Rectal smooth muscle tissue (tissue), 1 donor: ENCODE measurements at regions not wholly inside any gene's neighbourhood (a gene's known extent, or its start where the extent isn't known, plus 50 kb on each side); places are given as distances from the start of the nearest gene placed in this dataset.
"Not testable (repeated sequence)": the region's sequence is repeated elsewhere in the genome, so short reads cannot be mapped to it uniquely, and the experiment has no call there.

Experiments
- H3K27ac ChIP-seq: one replicate; pipeline ENCODE4 v1.7.0; 2013; ENCODE audit warnings: low read depth, low read length, inconsistent platforms
- H3K27me3 ChIP-seq: one replicate; pipeline ENCODE4 v1.7.0; 2013; ENCODE audit warnings: low read length; ENCODE audit not compliant: control insufficient read depth, insufficient read depth
- H3K36me3 ChIP-seq: one replicate; pipeline ENCODE4 v1.7.0; 2013; ENCODE audit warnings: low read length; ENCODE audit not compliant: control insufficient read depth, insufficient read depth
- H3K4me1 ChIP-seq: one replicate; pipeline ENCODE4 v1.7.0; 2013; ENCODE audit warnings: low read length; ENCODE audit not compliant: control insufficient read depth, insufficient read depth
- H3K4me3 ChIP-seq: one replicate; pipeline ENCODE4 v1.7.0; 2013; ENCODE audit warnings: low read length
- H3K9ac ChIP-seq: one replicate; pipeline ENCODE4 v1.7.0; 2013; ENCODE audit warnings: low read length

DNA sequence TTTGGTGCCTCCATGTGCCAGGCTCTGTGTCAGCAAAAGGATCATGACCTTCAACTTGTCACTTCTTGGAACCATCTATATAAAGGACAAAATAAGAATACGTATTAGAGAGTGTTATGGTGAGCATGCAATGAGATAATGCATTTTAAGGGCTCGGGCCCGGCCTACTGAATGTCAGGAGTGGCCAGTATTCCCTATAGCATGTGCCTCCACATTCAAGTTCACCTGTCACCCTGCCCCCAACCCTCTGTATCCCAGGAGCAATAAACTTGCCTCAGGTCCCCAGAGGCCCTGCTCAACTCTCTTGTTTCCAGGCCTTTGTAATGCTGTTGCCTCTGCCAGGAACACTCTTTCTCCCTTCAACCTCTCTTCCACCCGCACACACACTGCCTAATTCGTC is 90.2 kb upstream of the SLC6A11 start:
- no peaks in the 10 kb centered on the region for H3K36me3 ChIP-seq
- H3K27me3 ChIP-seq = no peaks in the 10 kb centered on the region
- no peak overlapping the region for H3K4me3 ChIP-seq
- no peaks in the 10 kb centered on the region for H3K4me1 ChIP-seq
- H3K27ac ChIP-seq = no peak overlapping the region
- no peak overlapping the region for H3K9ac ChIP-seq

DNA sequence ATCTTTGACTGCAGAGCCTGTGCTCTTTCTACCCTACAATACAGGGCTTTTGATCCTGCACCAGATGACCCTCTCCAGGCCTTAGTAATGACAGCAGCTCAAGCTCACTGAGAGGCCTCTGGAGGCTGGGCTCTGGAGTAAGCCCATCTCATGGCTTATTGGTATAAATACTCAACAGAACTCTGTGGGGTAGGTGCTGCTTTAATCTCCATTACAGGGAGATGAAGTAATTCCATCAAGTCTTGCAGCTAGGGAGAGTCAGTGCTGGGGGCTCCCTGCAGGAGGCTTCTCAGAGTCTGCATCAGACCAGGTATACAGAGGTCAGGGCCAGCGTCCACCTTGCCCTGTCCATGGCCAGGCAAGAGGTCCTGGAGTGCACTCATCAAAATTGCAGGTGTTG is 89.2 kb upstream of the SLC6A11 start:
- Histone ChIP-seq H3K27ac (no peak overlapping the region), H3K9ac (no peak overlapping the region), H3K4me1 (no peaks in the 10 kb centered on the region), H3K36me3 (no peaks in the 10 kb centered on the region), H3K27me3 (no peaks in the 10 kb centered on the region), H3K4me3 (no peak overlapping the region)

GRCh38 chr3:10729439-10729838 is 86.6 kb upstream of the SLC6A11 start:
- Histone ChIP-seq H3K4me3 (no peak overlapping the region), H3K9ac (no peak overlapping the region), H3K36me3 (no peaks in the 10 kb centered on the region), H3K27me3 (no peaks in the 10 kb centered on the region), H3K4me1 (no peaks in the 10 kb centered on the region), H3K27ac (no peak overlapping the region)

DNA sequence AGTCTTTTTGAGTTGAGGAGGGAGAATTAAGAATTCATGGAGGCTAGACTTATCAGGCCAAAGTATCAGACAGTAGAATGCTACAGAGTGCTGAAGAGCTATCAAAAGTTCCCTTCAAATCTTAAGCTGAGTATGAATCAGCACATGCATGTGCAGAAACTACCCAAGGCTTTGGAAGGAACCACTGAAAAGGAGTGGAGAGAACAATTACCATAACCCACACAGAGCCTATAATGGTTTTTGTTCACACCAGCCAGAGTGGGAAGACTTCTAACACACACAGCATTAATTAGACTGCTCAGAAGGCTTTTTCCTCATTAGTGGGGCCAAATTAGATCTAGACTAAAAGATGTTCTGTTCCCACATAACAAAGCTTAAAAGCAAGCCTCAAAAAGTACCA is 83.7 kb upstream of the SLC6A11 start:
- no peaks in the 10 kb centered on the region for H3K36me3 ChIP-seq
- no peaks in the 10 kb centered on the region for H3K4me1 ChIP-seq
- no peaks in the 10 kb centered on the region for H3K27me3 ChIP-seq

GRCh38 chr3:10733297-10733696 is 82.7 kb upstream of the SLC6A11 start:
- H3K27me3 ChIP-seq = no peaks in the 10 kb centered on the region
- no peaks in the 10 kb centered on the region for H3K36me3 ChIP-seq
- no peaks in the 10 kb centered on the region for H3K4me1 ChIP-seq
- no peak overlapping the region for H3K4me3 ChIP-seq
- H3K9ac ChIP-seq = no peak overlapping the region
- H3K27ac ChIP-seq = no peak overlapping the region

More for the DNA sequence above, 83.7 kb upstream of the SLC6A11 start:
- no peak overlapping the region for H3K4me3 ChIP-seq
- H3K27ac ChIP-seq = no peak overlapping the region
- H3K9ac ChIP-seq = no peak overlapping the region

DNA sequence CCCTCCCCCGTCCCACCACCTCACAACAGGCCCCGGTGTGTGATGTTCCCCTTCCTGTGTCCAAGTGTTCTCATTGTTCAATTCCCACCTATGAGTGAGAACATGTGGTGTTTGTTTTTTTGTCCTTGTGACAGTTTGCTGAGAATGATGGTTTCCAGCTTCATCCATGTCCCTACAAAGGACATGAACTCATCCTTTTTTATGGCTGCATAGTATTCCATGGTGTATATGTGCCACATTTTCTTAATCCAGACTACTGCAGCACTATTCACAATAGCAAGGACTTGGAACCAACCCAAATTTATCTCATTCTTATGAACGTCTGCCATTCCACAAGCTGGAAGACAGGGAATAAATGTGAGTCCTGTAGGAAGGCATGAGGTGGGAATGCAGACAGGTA is 79.6 kb upstream of the SLC6A11 start:
- not testable (repeated sequence) for H3K27ac ChIP-seq, H3K9ac ChIP-seq, H3K27me3 ChIP-seq, H3K36me3 ChIP-seq, H3K4me3 ChIP-seq, H3K4me1 ChIP-seq

GRCh38 chr3:10737785-10738184 is 78.2 kb upstream of the SLC6A11 start:
- Histone ChIP-seq H3K27ac (no peak overlapping the region), H3K36me3 (no peaks in the 10 kb centered on the region), H3K27me3 (no peaks in the 10 kb centered on the region), H3K9ac (no peak overlapping the region), H3K4me1 (no peaks in the 10 kb centered on the region), H3K4me3 (no peak overlapping the region)

DNA sequence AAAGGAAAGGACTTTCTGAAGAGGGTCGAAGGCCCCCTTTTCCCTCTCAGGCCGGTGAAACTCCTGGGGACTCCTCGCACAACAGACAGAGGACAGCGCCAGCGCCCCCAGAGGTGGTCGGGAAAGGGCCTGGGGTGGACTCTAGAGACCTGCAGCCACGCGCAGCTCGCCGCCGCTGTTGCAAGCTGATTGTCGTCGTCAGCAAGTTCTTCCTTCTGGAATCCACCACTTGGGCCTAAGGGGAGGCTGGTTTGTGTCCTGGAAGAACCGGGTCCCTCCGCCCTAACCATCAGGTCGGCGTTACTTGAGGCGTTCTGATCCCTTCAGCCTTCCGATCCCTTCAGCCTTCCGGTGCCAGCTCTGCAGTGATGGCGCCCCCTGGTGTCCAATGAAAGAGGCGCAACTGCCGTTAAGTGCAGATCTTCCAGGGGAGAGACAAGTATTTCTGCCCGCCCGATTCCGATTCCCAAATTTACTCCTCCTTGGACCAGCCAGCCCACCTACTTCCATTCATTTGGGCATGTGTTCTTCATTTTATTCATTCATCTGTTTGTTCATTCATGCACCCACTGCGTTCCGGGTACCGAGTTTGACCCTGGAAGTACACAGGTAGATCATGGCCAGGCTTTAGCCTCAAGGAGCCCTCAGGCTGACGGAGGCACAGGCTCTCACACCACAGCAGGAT is 77.2 kb upstream of the SLC6A11 start:
- H3K27ac ChIP-seq = no peak overlapping the region
- no peaks in the 10 kb centered on the region for H3K27me3 ChIP-seq
- no peak overlapping the region for H3K9ac ChIP-seq
- peak overlapping the region; percentile 57 for H3K4me3 ChIP-seq
- H3K36me3 ChIP-seq = no peaks in the 10 kb centered on the region
- H3K4me1 ChIP-seq = no peaks in the 10 kb centered on the region

- Histone ChIP-seq H3K27ac (no peak overlapping the region), H3K9ac (no peak overlapping the region), H3K4me1 (no peaks in the 10 kb centered on the region), H3K4me3 (no peak overlapping the region), H3K36me3 (no peaks in the 10 kb centered on the region), H3K27me3 (no peaks in the 10 kb centered on the region)
These were observed 75.1 kb upstream of the SLC6A11 start for GRCh38 chr3:10740954-10741353.

DNA sequence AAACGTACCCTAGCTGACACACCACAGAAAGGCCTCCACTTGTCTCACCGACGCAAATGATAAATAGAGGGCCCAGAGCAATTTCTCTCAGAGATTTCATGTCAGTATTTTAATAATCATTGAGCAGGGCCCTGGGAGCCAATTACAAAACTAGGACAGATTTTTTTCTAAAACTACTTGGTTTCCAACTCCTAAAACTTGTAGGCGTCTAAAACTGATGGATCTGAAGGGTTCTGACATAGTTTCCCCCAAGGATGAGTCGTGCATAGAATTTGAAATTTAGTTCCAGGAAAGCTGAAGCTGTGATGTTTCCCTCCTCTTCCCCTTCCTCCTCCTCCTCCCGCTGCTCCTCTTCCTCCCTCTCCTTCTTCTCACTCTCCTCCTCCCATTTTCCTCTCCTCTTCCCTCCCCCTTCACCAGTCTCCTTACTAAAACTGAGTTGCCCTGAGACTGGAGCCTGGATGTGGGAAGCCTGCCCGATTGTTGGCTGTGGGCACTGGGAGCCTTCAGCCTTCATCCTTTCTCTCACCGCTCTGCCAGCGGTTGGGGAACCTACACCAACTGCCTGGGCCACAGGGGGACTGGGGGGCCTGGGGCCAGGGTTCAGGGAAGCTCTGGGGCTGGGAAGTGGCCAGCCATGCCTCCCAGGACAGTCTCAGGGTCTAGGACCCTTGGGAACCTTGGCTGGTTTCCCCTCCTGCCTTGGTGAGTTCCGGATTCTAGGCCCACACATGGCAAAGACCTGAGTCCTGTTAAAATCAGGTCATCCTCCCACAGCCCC is 73.9 kb upstream of the SLC6A11 start:
- Histone ChIP-seq H3K4me3 (no peak overlapping the region), H3K4me1 (no peaks in the 10 kb centered on the region), H3K27ac (no peak overlapping the region), H3K9ac (no peak overlapping the region), H3K36me3 (no peaks in the 10 kb centered on the region), H3K27me3 (no peaks in the 10 kb centered on the region)

DNA sequence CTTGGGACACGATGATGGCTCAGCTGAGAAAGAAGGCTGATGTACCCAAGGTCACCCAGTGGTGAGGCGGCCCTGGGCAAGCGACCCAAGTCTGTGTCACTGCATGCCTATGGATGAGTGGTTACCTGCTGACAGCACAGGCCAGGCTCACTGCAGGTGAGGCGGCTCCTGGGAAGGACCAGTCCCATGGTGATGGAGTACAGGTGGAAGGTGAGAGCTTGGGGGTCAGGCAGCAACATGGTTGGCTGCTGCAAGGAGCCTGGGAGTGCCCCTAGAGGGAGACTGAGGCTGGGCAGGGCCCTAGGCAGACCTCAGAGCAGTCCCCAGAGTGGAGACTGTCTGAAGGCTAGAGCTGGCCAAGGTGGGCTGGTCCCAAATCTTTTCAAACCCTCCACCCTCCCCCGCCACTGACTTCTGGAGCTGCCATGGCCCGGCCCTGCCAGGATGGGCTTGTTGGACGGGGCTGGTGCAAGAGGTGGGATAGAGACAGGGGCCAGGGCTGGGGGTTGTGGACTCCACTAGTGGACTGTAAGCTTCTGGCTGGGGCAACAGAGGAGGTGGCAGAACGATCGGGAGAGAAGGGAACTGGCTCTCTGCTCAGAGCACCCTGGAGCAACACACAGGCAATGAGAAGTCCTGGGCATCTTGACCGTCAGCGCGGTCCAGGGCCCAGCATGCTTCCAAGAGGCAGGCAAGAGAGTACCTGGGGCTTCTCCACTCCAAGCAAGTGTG is 72.5 kb upstream of the SLC6A11 start:
- H3K27ac ChIP-seq = no peak overlapping the region
- no peaks in the 10 kb centered on the region for H3K27me3 ChIP-seq
- H3K4me1 ChIP-seq = no peaks in the 10 kb centered on the region
- no peaks in the 10 kb centered on the region for H3K36me3 ChIP-seq
- no peak overlapping the region for H3K4me3 ChIP-seq
- no peak overlapping the region for H3K9ac ChIP-seq

DNA sequence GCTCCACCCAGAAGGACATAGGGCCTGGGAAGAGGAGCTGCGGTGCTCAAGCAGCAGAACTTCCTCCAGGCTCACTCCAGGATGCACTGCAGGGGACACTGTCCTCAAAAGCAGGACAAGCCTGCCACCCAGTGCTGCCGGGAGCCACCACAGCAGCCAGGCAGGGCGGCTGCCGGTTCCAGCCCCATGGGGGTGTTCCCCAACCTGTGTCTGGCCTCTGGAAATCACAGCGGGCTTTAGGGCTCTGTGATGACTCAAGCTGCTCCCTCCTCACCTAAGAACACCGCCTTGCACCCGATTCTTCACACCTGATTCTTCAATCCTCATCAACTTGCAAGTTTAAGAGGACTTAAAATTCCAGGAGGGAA is 71.9 kb upstream of the SLC6A11 start:
- Histone ChIP-seq H3K36me3 (no peaks in the 10 kb centered on the region), H3K27me3 (no peaks in the 10 kb centered on the region), H3K4me3 (no peak overlapping the region), H3K9ac (no peak overlapping the region), H3K4me1 (no peaks in the 10 kb centered on the region), H3K27ac (no peak overlapping the region)
